GM12891 (cell line): ENCODE measurements at regions not wholly inside any gene's neighbourhood (a gene's known extent, or its start where the extent isn't known, plus 50 kb on each side); places are given as distances from the start of the nearest gene placed in this dataset.
A peak's percentile ranks its signal among the peaks of the same experiment; 100 is the strongest.
"Not testable (repeated sequence)": the region's sequence is repeated elsewhere in the genome, so short reads cannot be mapped to it uniquely, and the experiment has no call there.

ENCODE experiments used
- DNase-seq: peaks from one replicate; pipeline ENCODE4 v3.0.0; 2011; ENCODE audit warnings: low spot score; ENCODE audit not compliant: insufficient read length
- FAIRE-seq: peaks from 2 replicates; lab custom pipeline; 2011; peaks lifted over from hg19 to GRCh38; lab: Jason Lieb, UNC
- PAX5 ChIP-seq: IDR thresholded peaks from 2 replicates; pipeline ENCODE4 v1.6.1; 2011; ENCODE audit warnings: low read length, moderate library complexity, mild to moderate bottlenecking; ENCODE audit not compliant: insufficient read depth, severe bottlenecking
- POLR2A ChIP-seq: IDR thresholded peaks from 2 replicates; pipeline ENCODE4 v1.6.1; 2011; ENCODE audit warnings: low read depth, low read length, control low read depth
- POLR2AphosphoS5 ChIP-seq: IDR thresholded peaks from 2 replicates; pipeline ENCODE4 v1.6.1; 2011; ENCODE audit warnings: low read depth, low read length, control low read depth
- POU2F2 ChIP-seq: IDR thresholded peaks from 2 replicates; pipeline ENCODE4 v1.6.1; 2011; ENCODE audit warnings: low read depth, mild to moderate bottlenecking, control low read depth, low read length, moderate library complexity
- SPI1 ChIP-seq: IDR thresholded peaks from 2 replicates; pipeline ENCODE4 v1.6.1; 2011; ENCODE audit warnings: low read depth, low read length, control low read depth
- TAF1 ChIP-seq: IDR thresholded peaks from 2 replicates; pipeline ENCODE4 v1.6.1; 2011; ENCODE audit warnings: low read depth, low read length, control low read depth

DNA sequence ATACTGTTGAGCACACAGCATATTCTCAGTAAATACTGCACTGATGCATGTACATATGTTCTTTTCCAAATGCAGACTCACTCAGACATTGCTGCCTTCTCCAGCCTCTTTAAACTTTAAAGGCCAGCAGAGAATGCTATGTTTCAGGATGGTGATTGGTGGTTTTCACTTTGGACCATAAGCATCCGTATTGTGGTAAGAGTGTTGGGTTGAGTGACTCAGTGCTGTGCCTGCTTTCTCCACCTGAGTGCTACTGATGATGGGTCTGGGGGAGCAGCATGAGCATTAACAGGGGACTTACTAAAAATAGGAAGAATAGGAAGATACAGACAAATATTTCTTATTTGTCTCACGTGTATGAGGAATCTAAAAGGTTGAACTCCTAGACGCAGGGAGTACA lies 56.3 kb upstream of the ZNF92 start:
- no peak for DNase-seq
- no peak for FAIRE-seq
- TF ChIP-seq TAF1 (no peak), POLR2A (no peak), POU2F2 (no peak), SPI1 (no peak), PAX5 (no peak), POLR2AphosphoS5 (no peak)

- FAIRE-seq, result no peak
- no peak for DNase-seq
- TF ChIP-seq TAF1, result no peak
- TF ChIP-seq PAX5, result no peak
- TF ChIP-seq POLR2AphosphoS5, result no peak
- no peak for TF ChIP-seq POLR2A
- no peak for TF ChIP-seq SPI1
- TF ChIP-seq POU2F2, result no peak
Observed at GRCh38 chr7:65310761-65311160, 62.9 kb upstream of the ZNF92 start.

- no peak for DNase-seq
- no peak for FAIRE-seq
- TF ChIP-seq TAF1, result no peak
- no peak for TF ChIP-seq PAX5
- no peak for TF ChIP-seq SPI1
- no peak for TF ChIP-seq POLR2AphosphoS5
- no peak for TF ChIP-seq POLR2A
Observed at GRCh38 chr7:65308300-65308678, 65.4 kb upstream of the ZNF92 start.

DNA sequence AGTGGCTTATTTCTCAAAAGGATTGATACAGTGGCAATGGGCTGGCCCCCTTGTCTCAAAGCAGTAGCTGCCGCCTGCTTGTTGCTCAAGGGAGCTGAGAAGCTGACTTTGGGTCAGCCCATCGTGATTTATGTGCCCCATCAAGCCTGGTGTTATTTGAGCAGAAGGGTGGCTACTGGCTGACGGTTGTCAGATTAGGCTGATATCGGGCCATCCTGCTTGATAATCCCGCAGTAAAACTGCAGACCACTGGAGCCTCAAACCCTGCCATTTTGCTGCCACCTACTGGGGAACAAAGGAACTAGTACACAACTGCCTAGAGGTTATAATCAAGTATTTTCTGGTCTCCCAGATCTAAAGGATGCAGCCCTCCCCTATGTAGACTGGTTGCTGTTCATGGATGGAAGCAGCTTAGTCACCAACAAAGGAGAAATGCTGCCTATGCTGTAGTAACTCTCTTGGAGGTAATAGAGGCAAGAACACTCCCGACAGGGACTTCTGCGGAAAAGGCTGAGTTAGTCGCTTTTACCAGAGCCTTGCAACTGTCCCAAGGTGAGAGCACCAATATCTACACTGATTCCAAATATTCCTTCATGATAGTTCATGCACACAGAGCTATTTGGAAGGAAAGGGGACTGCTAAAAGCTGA lies 65.9 kb upstream of the ZNF92 start:
- FAIRE-seq, result peak; percentile 73
- TF ChIP-seq SPI1, result no peak
- no peak for TF ChIP-seq POLR2AphosphoS5
- TF ChIP-seq TAF1, result no peak
- no peak for TF ChIP-seq POLR2A
- no peak for TF ChIP-seq PAX5
- no peak for TF ChIP-seq POU2F2
- peak; percentile 25 for DNase-seq

DNA sequence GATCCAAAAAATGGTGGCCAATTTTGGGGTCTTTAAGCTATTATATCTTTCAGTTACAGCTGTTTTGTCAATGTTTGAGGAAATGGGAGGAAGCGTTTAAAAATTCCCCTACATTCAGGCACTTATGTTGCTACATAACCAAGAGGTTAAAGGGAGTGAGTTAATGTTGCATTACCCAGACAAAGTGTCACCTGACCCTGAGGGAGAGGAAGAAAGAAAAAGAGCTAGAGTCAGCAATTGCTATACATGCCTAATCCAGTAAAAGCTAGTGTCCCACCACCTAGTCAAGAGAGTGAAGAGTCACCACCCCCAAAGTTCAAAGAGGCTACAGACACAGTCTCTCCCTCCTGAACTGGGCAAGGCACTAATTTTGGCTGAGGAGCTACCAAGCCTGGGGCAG lies 69.5 kb upstream of the ZNF92 start:
- DNase-seq, result no peak
- TF ChIP-seq SPI1, result no peak
- no peak for TF ChIP-seq POLR2A
- no peak for TF ChIP-seq POU2F2
- TF ChIP-seq PAX5, result no peak
- no peak for TF ChIP-seq POLR2AphosphoS5
- no peak for TF ChIP-seq TAF1
- FAIRE-seq, result no peak

DNA sequence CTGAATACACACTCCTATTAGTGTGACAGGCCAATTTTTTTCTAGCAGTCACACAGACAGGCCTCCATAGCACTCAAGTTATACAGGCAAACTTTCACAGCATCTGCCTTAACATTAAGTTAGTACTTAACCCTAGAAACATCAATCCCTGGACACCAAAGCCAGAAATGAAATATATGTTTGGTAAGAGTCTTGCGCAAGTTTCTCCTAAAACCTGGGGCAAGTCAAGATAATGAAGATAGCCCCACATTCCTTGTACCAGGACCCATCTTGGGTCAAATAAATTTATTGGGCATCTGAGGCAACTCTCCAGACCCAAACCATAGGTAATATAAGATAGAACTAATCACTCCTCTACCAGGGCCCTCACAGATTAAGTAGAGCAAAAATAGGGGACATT lies 70.8 kb upstream of the ZNF92 start:
- DNase-seq (no peak), FAIRE-seq (no peak)
- TF ChIP-seq POU2F2, result no peak
- TF ChIP-seq SPI1, result no peak
- no peak for TF ChIP-seq POLR2A
- no peak for TF ChIP-seq PAX5
- TF ChIP-seq POLR2AphosphoS5, result no peak
- TF ChIP-seq TAF1, result no peak

DNA sequence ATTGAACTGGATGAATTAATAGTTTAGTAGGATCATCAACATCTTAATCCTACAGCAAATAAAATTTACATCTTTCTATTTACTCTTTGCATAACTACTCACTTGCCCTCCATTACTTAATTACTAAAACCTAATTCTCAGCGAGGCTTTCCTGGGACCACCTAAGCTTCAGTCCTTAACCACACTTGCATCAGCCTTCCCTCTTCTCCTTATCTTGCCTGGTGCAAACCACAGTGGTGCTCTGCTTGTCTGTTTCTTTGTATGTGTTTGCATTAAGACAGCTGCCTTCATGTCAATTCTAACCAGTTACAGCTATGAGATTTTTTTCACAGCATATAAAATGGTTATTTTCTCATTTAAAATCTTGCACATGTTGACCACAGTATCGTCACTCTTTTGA lies 72.6 kb upstream of the ZNF92 start:
- no peak for DNase-seq
- no peak for FAIRE-seq
- no peak for TF ChIP-seq PAX5
- no peak for TF ChIP-seq POLR2A
- TF ChIP-seq POU2F2, result no peak
- TF ChIP-seq TAF1, result no peak
- TF ChIP-seq SPI1, result no peak
- TF ChIP-seq POLR2AphosphoS5, result no peak

DNA sequence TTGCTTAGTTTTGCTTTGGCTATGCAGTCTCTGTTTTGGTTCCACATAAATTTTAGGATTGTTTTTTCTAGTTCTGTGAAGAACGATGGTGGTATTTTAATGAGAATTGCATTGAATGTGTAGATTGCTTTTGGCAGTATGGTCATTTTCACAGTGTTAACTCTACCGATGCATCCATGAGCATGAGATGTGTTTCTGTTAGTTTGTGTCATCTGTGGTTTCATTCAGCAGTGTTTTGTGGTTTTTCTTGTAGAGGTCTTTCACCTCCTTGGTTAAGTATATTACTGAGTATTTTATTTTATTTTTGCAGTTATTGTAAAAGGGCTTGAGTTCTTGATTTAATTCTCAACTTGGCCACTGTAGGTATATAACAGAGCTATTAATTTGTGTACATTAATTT lies 78.2 kb upstream of the ZNF92 start:
- TF ChIP-seq POU2F2 (no peak), TAF1 (no peak), POLR2A (no peak), POLR2AphosphoS5 (no peak)
- FAIRE-seq, result no peak
- DNase-seq, result no peak

- not testable (repeated sequence) for DNase-seq, FAIRE-seq
Observed at GRCh38 chr7:65290340-65290739, 83.3 kb upstream of the ZNF92 start.

- TF ChIP-seq POU2F2 (no peak), SPI1 (no peak), TAF1 (no peak), PAX5 (no peak), POLR2AphosphoS5 (no peak), POLR2A (no peak)
- DNase-seq (no peak), FAIRE-seq (no peak)
Observed at GRCh38 chr7:65287023-65287422, 86.6 kb upstream of the ZNF92 start.
